ENCODE measurements at regions not wholly inside any gene's neighbourhood (a gene's known extent, or its start where the extent isn't known, plus 50 kb on each side); places are given as distances from the start of the nearest gene placed in this dataset.

GRCh38 chr18:39788383-39788782, 2166.7 kb upstream of the PIK3C3 start:
- TF ChIP-seq CTCF (conservative IDR thresholded peaks at IDR 0.05; ENCODE audit: low read depth) = no peak
- ChIA-PET POLR2A (ENCODE audit: low non-redundant PET) (no interaction called here), CTCF (no interaction called here)
- DNase-seq (ENCODE audit: low spot score) = no peak
- no peak overlapping the region for H3K27ac ChIP-seq

- ChIA-PET POLR2A (ENCODE audit: low non-redundant PET) (no interaction called here), CTCF (no interaction called here)
- TF ChIP-seq CTCF (conservative IDR thresholded peaks at IDR 0.05; ENCODE audit: low read depth) = no peak
Observed at GRCh38 chr18:39786477-39786876, 2168.6 kb upstream of the PIK3C3 start.

GRCh38 chr18:39784541-39784940, 2170.5 kb upstream of the PIK3C3 start:
- POLR2A ChIA-PET (ENCODE audit: low non-redundant PET) = no interaction called here
- DNase-seq (ENCODE audit: low spot score) = no peak
- CTCF ChIA-PET = no interaction called here
- no peak for TF ChIP-seq CTCF (conservative IDR thresholded peaks at IDR 0.05; ENCODE audit: low read depth)
- H3K27ac ChIP-seq = no peak overlapping the region

More at GRCh38 chr18:39786477-39786876, 2168.6 kb upstream of the PIK3C3 start:
- H3K27ac ChIP-seq = no peak overlapping the region
- DNase-seq (ENCODE audit: low spot score) = no peak

- POLR2A ChIA-PET (ENCODE audit: low non-redundant PET) = no interaction called here
- CTCF ChIA-PET = no interaction called here
Observed at GRCh38 chr18:39781565-39781964, 2173.5 kb upstream of the PIK3C3 start.

GRCh38 chr18:39780774-39781173, 2174.3 kb upstream of the PIK3C3 start:
- ChIA-PET POLR2A (ENCODE audit: low non-redundant PET) (no interaction called here), CTCF (interaction anchor here (0.6 kb wide), 1 partner anchor 569 kb away, joined by 4 read pairs; no protein-coding TSS in a partner anchor)
- no peak for TF ChIP-seq CTCF (conservative IDR thresholded peaks at IDR 0.05; ENCODE audit: low read depth)
- DNase-seq (ENCODE audit: low spot score) = no peak
- no peak overlapping the region for H3K27ac ChIP-seq

More at GRCh38 chr18:39781565-39781964, 2173.5 kb upstream of the PIK3C3 start:
- H3K27ac ChIP-seq = no peak overlapping the region
- no peak for DNase-seq (ENCODE audit: low spot score)
- TF ChIP-seq CTCF (conservative IDR thresholded peaks at IDR 0.05; ENCODE audit: low read depth) = no peak

GRCh38 chr18:39779926-39780325, 2175.1 kb upstream of the PIK3C3 start:
- no peak for TF ChIP-seq CTCF (conservative IDR thresholded peaks at IDR 0.05; ENCODE audit: low read depth)
- ChIA-PET POLR2A (ENCODE audit: low non-redundant PET) (no interaction called here), CTCF (no interaction called here)
- H3K27ac ChIP-seq = no peak overlapping the region
- no peak for DNase-seq (ENCODE audit: low spot score)

- ChIA-PET CTCF (no interaction called here), POLR2A (ENCODE audit: low non-redundant PET) (no interaction called here)
- no peak for TF ChIP-seq CTCF (conservative IDR thresholded peaks at IDR 0.05; ENCODE audit: low read depth)
- DNase-seq (ENCODE audit: low spot score) = no peak
- no peak overlapping the region for H3K27ac ChIP-seq
Observed at GRCh38 chr18:39776766-39777165, 2178.3 kb upstream of the PIK3C3 start.

Data from RWPE1 (cell line).